ENCODE measurements at regions not wholly inside any gene's neighbourhood (a gene's known extent, or its start where the extent isn't known, plus 50 kb on each side); places are given as distances from the start of the nearest gene placed in this dataset.

DNA sequence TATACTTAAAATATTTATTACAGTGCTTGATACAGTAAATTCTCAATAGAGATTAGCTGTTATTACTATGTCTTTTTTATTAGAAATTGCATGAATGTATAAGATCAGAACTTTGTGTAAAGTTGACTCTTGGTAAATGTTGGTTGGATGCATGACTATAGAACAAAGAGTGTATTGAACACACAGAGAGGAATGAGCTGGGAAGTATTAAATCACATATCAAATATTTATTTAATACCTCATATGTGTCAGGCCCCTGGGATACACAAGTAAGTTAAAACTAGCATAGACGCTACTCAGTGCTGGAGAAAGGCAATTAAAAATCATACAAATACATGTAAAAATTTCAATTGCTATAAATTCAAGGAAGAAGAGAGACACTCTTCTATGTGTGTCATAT, 550.7 kb upstream of the TLE4 start:
- no peaks in the 10 kb centered on the region for H3K27me3 ChIP-seq
- no peaks in the 10 kb centered on the region for H3K36me3 ChIP-seq
- no peak overlapping the region for H3K27ac ChIP-seq
- H3K4me3 ChIP-seq = no peak overlapping the region
- peaks cover 0 to 4% (median 0%) of the 10 kb centered on the region in 4 donors for H3K9me3 ChIP-seq
- TF ChIP-seq, protein P1, sequence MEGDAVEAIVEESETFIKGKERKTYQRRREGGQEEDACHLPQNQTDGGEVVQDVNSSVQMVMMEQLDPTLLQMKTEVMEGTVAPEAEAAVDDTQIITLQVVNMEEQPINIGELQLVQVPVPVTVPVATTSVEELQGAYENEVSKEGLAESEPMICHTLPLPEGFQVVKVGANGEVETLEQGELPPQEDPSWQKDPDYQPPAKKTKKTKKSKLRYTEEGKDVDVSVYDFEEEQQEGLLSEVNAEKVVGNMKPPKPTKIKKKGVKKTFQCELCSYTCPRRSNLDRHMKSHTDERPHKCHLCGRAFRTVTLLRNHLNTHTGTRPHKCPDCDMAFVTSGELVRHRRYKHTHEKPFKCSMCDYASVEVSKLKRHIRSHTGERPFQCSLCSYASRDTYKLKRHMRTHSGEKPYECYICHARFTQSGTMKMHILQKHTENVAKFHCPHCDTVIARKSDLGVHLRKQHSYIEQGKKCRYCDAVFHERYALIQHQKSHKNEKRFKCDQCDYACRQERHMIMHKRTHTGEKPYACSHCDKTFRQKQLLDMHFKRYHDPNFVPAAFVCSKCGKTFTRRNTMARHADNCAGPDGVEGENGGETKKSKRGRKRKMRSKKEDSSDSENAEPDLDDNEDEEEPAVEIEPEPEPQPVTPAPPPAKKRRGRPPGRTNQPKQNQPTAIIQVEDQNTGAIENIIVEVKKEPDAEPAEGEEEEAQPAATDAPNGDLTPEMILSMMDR (IDR thresholded peaks at IDR 0.05) = no peak
- TF ChIP-seq EP300 (IDR thresholded peaks at IDR 0.05) = no peak
- no peak for TF ChIP-seq POLR2A (IDR thresholded peaks at IDR 0.05)
- no peak for DNase-seq (ENCODE audit: low spot score in 2 of 2)
- no peaks in the 10 kb centered on the region for H3K4me1 ChIP-seq
- 45 to 47% methylated on average over 1 of the region's 1 CpG for WGBS, 2 donors

DNA sequence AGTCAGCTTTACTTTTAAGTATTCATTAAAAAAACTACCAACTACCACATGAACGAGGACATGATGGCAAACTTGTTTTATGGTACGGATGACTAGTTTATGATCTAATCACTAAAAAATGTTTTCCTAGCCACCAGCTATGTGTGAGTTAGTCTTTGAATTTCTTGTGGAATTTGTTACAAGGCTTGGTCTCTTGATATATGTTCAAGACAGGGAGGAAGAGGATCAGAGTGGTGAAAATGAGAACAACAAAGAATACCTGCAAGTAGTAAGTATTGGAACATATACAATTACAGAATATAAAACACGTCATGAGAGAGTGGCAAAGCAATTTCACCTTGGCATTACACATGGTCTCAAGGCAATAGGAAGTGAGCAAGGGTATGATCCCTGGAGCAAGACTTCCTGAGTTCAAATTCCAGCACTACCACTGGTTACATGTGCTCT, 548.6 kb upstream of the TLE4 start:
- H3K27me3 ChIP-seq = no peaks in the 10 kb centered on the region
- H3K36me3 ChIP-seq = no peaks in the 10 kb centered on the region
- H3K27ac ChIP-seq = no peak overlapping the region
- peaks cover 0 to 4% (median 0%) of the 10 kb centered on the region in 4 donors for H3K9me3 ChIP-seq
- no peak for DNase-seq (ENCODE audit: low spot score in 2 of 2)
- H3K4me1 ChIP-seq = no peaks in the 10 kb centered on the region
- TF ChIP-seq, protein P1 (IDR thresholded peaks at IDR 0.05) = no peak
- no peak for TF ChIP-seq EP300 (IDR thresholded peaks at IDR 0.05)
- no peak for TF ChIP-seq POLR2A (IDR thresholded peaks at IDR 0.05)
- 55 to 62% methylated on average over 3 of the region's 3 CpGs for WGBS, 2 donors
- no peak overlapping the region for H3K4me3 ChIP-seq

DNA sequence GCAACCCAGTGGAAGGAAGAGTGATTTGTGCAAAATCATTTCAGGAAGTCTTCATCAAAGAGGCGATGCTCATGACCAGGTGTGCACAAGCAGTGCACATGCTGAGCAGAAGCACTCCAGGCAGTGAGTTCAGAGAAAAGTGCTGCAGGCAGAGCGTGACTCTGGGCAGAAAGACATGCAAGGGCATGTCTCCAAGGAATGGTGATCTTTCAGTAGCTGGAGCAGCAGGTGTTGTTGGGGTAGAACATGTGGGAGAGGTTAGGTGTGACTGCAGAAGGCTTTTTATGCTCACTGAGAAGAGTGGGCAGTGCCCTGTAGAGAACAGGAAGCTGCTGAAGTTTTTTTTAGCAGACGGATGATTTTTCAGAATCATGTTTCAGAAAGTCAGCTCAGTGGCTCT, 545.4 kb upstream of the TLE4 start:
- H3K4me1 ChIP-seq = no peaks in the 10 kb centered on the region
- no peak overlapping the region for H3K4me3 ChIP-seq
- DNase-seq (ENCODE audit: low spot score in 2 of 2) = no peak
- TF ChIP-seq EP300 (IDR thresholded peaks at IDR 0.05) = no peak
- no peak for TF ChIP-seq POLR2A (IDR thresholded peaks at IDR 0.05)
- TF ChIP-seq, protein P1 (IDR thresholded peaks at IDR 0.05) = no peak
- H3K27me3 ChIP-seq = no peaks in the 10 kb centered on the region
- no peak overlapping the region for H3K27ac ChIP-seq
- no peaks in the 10 kb centered on the region for H3K9me3 ChIP-seq
- H3K36me3 ChIP-seq = no peaks in the 10 kb centered on the region
- WGBS, 2 donors = 38 to 46% methylated on average over 3 of the region's 3 CpGs

DNA sequence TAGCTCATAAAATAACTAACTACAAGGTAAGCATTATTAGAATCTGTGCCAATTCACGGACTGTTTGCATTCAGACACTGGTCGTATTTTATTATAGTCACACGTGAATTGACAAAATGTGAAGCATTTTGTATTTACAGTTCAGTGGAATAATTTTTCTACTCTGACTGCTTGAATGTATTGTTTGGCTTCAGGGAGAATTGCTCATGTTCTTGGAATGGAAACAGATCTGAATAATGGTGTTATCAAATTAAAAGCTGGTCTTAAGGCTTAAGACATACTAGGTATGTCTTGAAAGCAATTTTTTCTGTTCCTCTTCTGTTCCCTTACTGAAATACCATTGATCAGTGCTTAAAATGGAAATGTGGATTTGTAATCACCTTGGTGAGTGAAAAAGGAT, 543.7 kb upstream of the TLE4 start:
- no peak for DNase-seq (ENCODE audit: low spot score in 2 of 2)
- 23 to 29% methylated on average over 3 of the region's 3 CpGs for WGBS, 2 donors
- TF ChIP-seq POLR2A (IDR thresholded peaks at IDR 0.05) = no peak
- TF ChIP-seq, protein P1 (IDR thresholded peaks at IDR 0.05) = no peak
- no peak for TF ChIP-seq EP300 (IDR thresholded peaks at IDR 0.05)
- H3K27ac ChIP-seq = no peak overlapping the region
- H3K27me3 ChIP-seq = no peaks in the 10 kb centered on the region
- H3K4me3 ChIP-seq = no peak overlapping the region
- no peaks in the 10 kb centered on the region for H3K4me1 ChIP-seq
- peaks cover 0 to 2% (median 0%) of the 10 kb centered on the region in 4 donors for H3K9me3 ChIP-seq
- H3K36me3 ChIP-seq = no peaks in the 10 kb centered on the region

DNA sequence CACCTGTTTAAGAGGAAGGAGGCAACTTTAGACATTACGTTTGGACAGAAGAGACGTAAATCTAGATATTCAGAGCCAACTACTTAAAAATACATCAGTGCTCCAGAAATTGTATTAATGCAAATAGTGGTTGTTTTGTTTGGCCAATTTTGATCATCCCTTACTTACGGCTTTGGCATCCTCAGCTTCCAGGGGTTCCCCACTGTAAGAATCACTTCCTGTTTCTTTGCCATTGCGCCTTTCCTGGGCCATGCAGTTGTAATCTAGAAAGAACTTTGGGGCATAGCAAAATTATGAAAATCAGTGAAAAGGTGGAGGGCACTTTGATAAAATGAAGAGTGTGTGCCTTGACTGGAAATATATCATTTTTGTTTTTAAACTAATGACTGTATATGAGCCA, 537.2 kb upstream of the TLE4 start:
- WGBS, 2 donors = 86 to 89% methylated on average over 4 of the region's 4 CpGs
- Histone ChIP-seq H3K27me3 (no peaks in the 10 kb centered on the region), H3K27ac (no peak overlapping the region), H3K9me3 (peaks cover 0 to 7% (median 0%) of the 10 kb centered on the region in 4 donors), H3K4me1 (no peaks in the 10 kb centered on the region), H3K36me3 (no peaks in the 10 kb centered on the region), H3K4me3 (no peak overlapping the region)
- no peak for TF ChIP-seq POLR2A (IDR thresholded peaks at IDR 0.05)
- TF ChIP-seq, protein P1 (IDR thresholded peaks at IDR 0.05) = no peak
- no peak for TF ChIP-seq EP300 (IDR thresholded peaks at IDR 0.05)
- no peak for DNase-seq (ENCODE audit: low spot score in 2 of 2)
